Vagina (tissue), 2 donors: ENCODE measurements at regions not wholly inside any gene's neighbourhood (a gene's known extent, or its start where the extent isn't known, plus 50 kb on each side); places are given as distances from the start of the nearest gene placed in this dataset.

ENCODE experiments used
- CTCF ChIP-seq, 3 experiments: fragments of 450-650 bp in 2 of 3; fragments of 200-600 bp in 1 of 3; sonication (generic) in 1 of 3; IDR thresholded peaks; one replicate each; pipeline ENCODE4 v1.5.1; 2017 to 2019; ENCODE audit warnings: antibody characterized with exemption in 3 of 3, mild to moderate bottlenecking in 2 of 3, moderate library complexity in 2 of 3
- POLR2A ChIP-seq, 2 donors: fragments of 450-650 bp; IDR thresholded peaks; one replicate each; pipeline ENCODE4 v1.6.1; 2017; ENCODE audit warnings: antibody characterized with exemption in 2 of 2, mild to moderate bottlenecking in 2 of 2, moderate library complexity in 2 of 2
- POLR2AphosphoS5 ChIP-seq, 2 donors: sonication (generic); formaldehyde crosslinking; IDR thresholded peaks; one replicate each; pipeline ENCODE4 v1.9.0; 2017; ENCODE audit warnings: antibody characterized with exemption in 2 of 2, mild to moderate bottlenecking in 2 of 2, low read depth in 1 of 2; ENCODE audit not compliant: insufficient read depth in 1 of 2

DNA sequence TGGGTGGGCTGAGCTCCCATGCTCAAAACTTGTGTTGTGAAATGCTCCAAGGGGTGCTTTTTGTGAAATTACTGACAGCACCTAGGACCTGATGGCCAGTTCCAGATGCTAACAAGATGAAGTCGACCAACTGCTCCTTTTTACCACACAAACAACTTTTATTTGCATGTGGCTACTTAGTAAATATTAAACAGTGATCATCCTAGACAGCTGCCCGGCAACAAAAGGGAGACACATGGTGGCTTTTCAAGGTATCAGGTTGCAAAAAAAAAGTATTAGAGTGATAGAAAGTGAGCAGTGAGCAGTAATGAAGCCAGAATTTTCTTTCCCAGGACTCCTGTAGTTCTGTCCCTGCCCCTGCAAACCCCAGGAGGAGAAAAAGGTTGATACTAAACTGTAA is 118.5 kb downstream of the RPIA start:
- TF ChIP-seq POLR2A (IDR thresholded peaks at IDR 0.05), result no peak
- TF ChIP-seq CTCF (IDR thresholded peaks at IDR 0.05), result no peak
- TF ChIP-seq POLR2AphosphoS5 (IDR thresholded peaks at IDR 0.05; ENCODE audit: insufficient read depth in 1 of 2, low read depth in 1 of 2), result no peak
